Osteocyte (in vitro differentiated cells): ENCODE measurements at regions not wholly inside any gene's neighbourhood (a gene's known extent, or its start where the extent isn't known, plus 50 kb on each side); places are given as distances from the start of the nearest gene placed in this dataset.
"Not testable (repeated sequence)": the region's sequence is repeated elsewhere in the genome, so short reads cannot be mapped to it uniquely, and the experiment has no call there.

ENCODE experiments used
- DNase-seq: peaks from one replicate; pipeline ENCODE4 v3.0.0; 2021; ENCODE audit warnings: mixed read lengths; ENCODE audit not compliant: unreplicated experiment; ENCODE audit errors: extremely low spot score
- H3K27ac Mint-ChIP-seq: one replicate; pipeline ENCODE4 v1.8.0; 2021; ENCODE audit warnings: mild to moderate bottlenecking, mixed read lengths; ENCODE audit not compliant: unreplicated experiment
- H3K27me3 Mint-ChIP-seq: one replicate; pipeline ENCODE4 v1.8.0; 2021; ENCODE audit warnings: mixed read lengths; ENCODE audit not compliant: unreplicated experiment
- H3K36me3 Mint-ChIP-seq: one replicate; pipeline ENCODE4 v1.8.0; 2021; ENCODE audit warnings: mixed read lengths; ENCODE audit not compliant: unreplicated experiment
- H3K4me1 Mint-ChIP-seq: one replicate; pipeline ENCODE4 v1.8.0; 2021; ENCODE audit warnings: mixed read lengths; ENCODE audit not compliant: unreplicated experiment
- H3K4me3 Mint-ChIP-seq: one replicate; pipeline ENCODE4 v1.8.0; 2021; ENCODE audit warnings: mild to moderate bottlenecking, moderate library complexity, mixed read lengths; ENCODE audit not compliant: unreplicated experiment
- H3K9me3 Mint-ChIP-seq: one replicate; pipeline ENCODE4 v1.8.0; 2021; ENCODE audit warnings: mixed read lengths; ENCODE audit not compliant: unreplicated experiment
- CTCF ChIP-seq: fragments of 200-600 bp; sonication (generic); IDR thresholded peaks from 2 replicates; pipeline ENCODE4 v1.5.0; 2021; ENCODE audit warnings: antibody characterized with exemption, mild to moderate bottlenecking, moderate library complexity

DNA sequence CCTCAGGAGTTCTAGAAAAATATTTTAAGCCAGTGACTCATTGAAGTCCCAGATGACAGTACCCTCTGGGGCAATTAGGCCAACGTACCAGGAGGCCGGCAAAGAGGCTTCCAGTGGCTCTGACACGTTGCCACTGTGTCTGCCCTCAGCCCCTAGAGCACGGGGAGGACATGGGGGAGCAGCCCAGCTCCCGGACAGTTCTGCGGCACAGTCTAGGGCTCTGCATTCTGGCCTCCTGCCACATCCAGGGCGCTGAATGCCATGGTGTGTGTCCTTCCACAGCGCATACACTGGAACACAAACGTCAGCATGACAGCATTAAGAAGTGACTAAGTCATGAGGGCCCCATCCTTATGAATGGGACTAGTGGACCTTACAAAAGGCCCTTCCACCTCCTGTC, 156.2 kb downstream of the RNASET2 start:
- peaks cover 3% of the 10 kb centered on the region for H3K4me1 Mint-ChIP-seq
- no peak overlapping the region for H3K27ac Mint-ChIP-seq
- H3K27me3 Mint-ChIP-seq, result peaks cover 5% of the 10 kb centered on the region
- H3K4me3 Mint-ChIP-seq, result no peak overlapping the region
- no peak for DNase-seq
- no peak for TF ChIP-seq CTCF
- no peaks in the 10 kb centered on the region for H3K9me3 Mint-ChIP-seq
- no peaks in the 10 kb centered on the region for H3K36me3 Mint-ChIP-seq

- Mint-ChIP-seq H3K4me1 (peaks cover 3% of the 10 kb centered on the region), H3K4me3 (no peak overlapping the region), H3K27ac (no peak overlapping the region), H3K27me3 (peaks cover 5% of the 10 kb centered on the region), H3K9me3 (no peaks in the 10 kb centered on the region), H3K36me3 (no peaks in the 10 kb centered on the region)
- no peak for DNase-seq
- TF ChIP-seq CTCF, result no peak
These were observed 157.7 kb downstream of the RNASET2 start for GRCh38 chr6:166798652-166799051.

DNA sequence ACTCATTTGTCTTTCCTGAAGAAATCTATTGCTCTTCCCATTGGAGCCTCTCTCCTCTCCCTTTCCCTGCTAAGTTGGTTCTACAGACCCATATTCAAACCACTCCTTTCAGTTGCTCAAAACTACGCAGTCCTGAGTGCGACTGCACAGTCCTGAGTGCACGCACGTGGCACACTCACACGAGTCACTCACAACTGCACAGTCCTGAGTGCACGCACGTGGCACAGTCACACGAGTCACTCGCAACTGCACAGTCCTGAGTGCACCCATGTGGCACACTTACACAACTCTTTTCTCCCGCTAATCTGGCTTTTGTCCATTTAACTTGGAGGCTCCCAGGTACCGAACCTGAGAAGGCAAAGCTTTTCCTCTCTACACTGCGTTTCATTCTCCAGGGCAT, 159.7 kb downstream of the RNASET2 start:
- Mint-ChIP-seq H3K9me3 (no peaks in the 10 kb centered on the region), H3K36me3 (no peaks in the 10 kb centered on the region), H3K4me3 (no peak overlapping the region), H3K27ac (no peak overlapping the region), H3K27me3 (peaks cover 7% of the 10 kb centered on the region), H3K4me1 (peaks cover 3% of the 10 kb centered on the region)
- no peak for TF ChIP-seq CTCF
- peak; percentile 65 for DNase-seq

- no peak overlapping the region for H3K27ac Mint-ChIP-seq
- TF ChIP-seq CTCF, result no peak
- H3K36me3 Mint-ChIP-seq, result no peaks in the 10 kb centered on the region
- H3K4me1 Mint-ChIP-seq, result peaks cover 3% of the 10 kb centered on the region
- DNase-seq, result no peak
- H3K27me3 Mint-ChIP-seq, result peaks cover 10% of the 10 kb centered on the region
- no peak overlapping the region for H3K4me3 Mint-ChIP-seq
- H3K9me3 Mint-ChIP-seq, result no peaks in the 10 kb centered on the region
These were observed 160.5 kb downstream of the RNASET2 start for GRCh38 chr6:166795879-166796278.

DNA sequence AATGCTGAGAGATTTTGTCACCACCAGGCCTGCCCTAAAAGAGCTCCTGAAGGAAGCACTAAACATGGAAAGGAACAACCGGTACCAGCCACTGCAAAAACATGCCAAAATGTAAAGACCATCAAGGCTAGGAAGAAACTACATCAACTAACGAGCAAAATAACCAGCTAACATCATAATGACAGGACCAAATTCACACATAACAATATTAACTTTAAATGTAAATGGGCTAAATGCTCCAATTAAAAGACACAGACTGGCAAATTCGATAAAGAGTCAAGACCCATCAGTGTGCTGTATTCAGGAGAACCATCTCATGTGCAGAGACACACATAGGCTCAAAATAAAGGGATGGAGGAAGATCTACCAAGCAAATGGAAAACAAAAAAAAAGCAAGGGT, 163.8 kb upstream of the RPS6KA2 start:
- H3K27ac Mint-ChIP-seq, H3K9me3 Mint-ChIP-seq, DNase-seq, H3K4me3 Mint-ChIP-seq, H3K4me1 Mint-ChIP-seq, H3K36me3 Mint-ChIP-seq: not testable (repeated sequence)
- H3K27me3 Mint-ChIP-seq, result peaks cover 15% of the 10 kb centered on the region

GRCh38 chr6:166788846-166789529, 161.9 kb upstream of the RPS6KA2 start:
- H3K27ac Mint-ChIP-seq, H3K4me3 Mint-ChIP-seq, H3K4me1 Mint-ChIP-seq, H3K9me3 Mint-ChIP-seq, H3K36me3 Mint-ChIP-seq: not testable (repeated sequence)
- peaks cover 18% of the 10 kb centered on the region for H3K27me3 Mint-ChIP-seq
- DNase-seq, result peak; percentile 63
